ENCODE measurements at regions not wholly inside any gene's neighbourhood (a gene's known extent, or its start where the extent isn't known, plus 50 kb on each side); places are given as distances from the start of the nearest gene placed in this dataset.
"Not testable (repeated sequence)": the region's sequence is repeated elsewhere in the genome, so short reads cannot be mapped to it uniquely, and the experiment has no call there.

DNA sequence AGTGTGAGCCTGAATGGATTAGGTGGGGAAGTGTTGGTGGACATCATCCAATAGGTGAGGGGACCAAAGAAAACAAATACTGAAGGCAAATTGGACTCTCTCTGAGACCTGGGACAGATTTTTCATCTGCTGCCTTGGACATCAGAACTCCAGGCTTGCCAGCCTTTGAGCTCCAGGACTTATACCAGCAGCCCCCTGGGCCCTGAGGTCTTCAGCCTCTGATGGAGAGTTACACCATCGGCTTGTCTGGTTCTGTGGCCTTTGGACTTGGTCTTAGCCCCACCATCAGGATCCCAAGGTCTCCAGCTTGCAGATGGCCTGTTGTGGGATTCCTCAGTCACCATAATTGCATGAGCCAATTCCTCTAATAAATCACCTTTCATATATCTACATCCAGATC, 80.8 kb upstream of the SLC8A3 start:
- no peak for DNase-seq

GRCh38 chr14:70268760-70269159, 80.0 kb upstream of the SLC8A3 start:
- no peak for DNase-seq

GRCh38 chr14:70266157-70266556, 77.4 kb upstream of the SLC8A3 start:
- peak in 1 of 5 experiments; percentile 24 for DNase-seq

- no peak for DNase-seq
Measured at GRCh38 chr14:70265422-70265821, 76.7 kb upstream of the SLC8A3 start.

DNA sequence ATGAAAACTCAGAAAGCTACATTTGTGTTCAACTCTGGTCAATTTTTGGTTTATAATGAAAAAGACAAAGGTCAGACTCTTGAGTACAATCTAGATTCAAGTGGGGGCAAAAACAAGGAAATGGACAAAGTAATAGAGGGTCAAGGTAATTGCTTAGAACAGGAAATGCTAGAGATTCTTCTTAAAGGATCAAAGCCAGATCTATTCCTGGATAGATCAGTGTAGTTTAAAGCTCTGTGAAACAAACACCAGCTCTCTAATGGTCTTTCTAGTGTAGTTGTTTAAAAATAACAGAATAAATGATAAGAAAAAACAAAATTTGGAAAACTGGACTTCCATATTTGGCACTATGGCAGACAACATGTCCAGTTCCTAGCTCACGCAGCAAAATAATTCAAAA, 70.7 kb upstream of the SLC8A3 start:
- no peak for DNase-seq

GRCh38 chr14:70257526-70257925, 68.8 kb upstream of the SLC8A3 start:
- DNase-seq = peak in 1 of 5 experiments; percentile 10

- no peak for DNase-seq
Measured at GRCh38 chr14:70256601-70257000, 67.8 kb upstream of the SLC8A3 start.

DNA sequence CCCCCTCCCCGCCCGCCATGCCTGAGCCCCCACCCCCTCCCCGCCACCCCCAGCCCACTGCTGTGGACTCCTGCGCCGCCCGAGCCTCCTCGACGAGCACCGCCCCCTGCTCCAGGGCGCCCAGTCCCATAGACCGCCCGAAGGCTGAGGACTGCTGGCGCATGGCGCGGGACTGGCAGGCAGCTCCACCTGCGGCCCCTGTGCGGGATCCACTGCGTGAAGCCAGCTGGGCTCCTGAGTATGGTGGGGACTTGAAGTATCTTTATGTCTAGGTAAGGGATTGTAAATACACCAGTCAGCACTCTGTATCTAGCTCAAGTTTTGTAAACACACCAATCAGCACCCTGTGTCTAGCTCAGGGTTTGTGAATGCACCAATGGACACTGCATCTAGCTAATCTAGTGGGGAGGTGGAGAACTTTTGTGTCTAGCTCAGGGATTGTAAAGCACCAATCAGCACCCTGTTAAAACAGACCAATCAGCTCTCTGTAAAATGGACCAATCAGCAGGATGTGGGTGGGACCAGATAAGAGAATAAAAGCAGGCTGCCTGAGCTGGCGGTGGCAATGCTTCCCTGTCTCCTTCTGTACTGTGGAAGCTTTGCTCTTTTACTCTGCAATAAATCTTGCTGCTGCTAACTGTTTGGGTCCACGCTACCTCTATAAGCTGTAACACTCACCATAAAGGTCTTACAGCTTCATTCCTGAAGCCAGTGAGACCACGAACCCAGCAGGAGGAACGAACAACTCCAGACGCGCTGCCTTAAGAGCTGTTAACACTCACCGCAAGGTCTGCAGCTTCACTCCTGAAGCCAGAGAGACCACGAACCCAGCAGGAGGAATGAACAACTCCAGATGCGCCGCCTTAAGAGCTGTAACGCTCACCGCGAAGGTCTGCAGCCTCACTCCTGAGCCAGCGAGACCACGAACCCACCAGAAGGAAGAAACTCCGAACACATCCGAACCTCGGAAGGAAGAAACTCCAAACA, 66.6 kb upstream of the SLC8A3 start:
- peak in 2 of 5 experiments; percentile 9 to 73 for DNase-seq

DNA sequence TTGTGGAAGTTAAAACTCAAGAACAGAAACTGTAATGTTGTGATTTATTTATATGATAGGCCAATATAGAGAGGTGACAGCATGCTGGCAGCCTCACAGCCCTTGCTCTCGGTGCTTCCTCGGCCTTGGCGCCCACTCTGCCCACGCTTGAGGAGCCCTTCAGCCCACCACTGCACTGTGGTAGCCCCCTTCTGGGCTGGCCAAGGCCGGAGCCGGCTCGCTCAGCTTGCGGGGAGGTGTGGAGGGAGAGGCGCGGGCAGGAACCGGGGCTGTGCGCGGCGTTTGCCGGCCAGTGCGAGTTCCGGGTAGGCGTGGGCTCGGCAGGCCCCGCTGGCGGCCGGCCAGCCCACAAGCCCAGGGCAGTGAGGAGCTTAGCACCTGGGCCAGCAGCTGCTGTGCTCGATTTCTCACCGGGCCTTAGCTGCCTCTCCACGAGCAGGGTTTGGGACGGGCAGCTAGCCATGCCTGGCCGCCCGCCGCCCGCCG, 65.8 kb upstream of the SLC8A3 start:
- DNase-seq = peak in 1 of 5 experiments; percentile 10

DNA sequence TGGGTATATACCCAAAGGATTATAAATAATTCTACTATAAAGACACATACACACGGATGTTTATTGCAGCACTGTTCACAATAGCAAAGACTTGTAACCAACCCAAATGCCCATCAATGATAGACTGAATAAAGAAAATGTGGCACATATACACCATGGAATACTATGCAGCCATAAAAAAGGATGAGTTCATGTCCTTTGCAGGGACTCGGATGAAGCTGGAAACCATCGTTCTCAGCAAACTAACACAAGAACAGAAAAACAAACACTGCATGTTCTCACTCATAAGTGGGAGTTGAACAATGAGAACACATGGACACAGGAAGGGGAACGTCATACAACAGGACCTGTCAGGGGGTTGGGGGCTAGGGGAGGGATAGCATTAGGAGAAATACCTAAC, 64.8 kb upstream of the SLC8A3 start:
- DNase-seq = not testable (repeated sequence)

GRCh38 chr14:70245026-70245425, 56.3 kb upstream of the SLC8A3 start:
- no peak for DNase-seq

- no peak for DNase-seq
Measured at GRCh38 chr14:70239802-70240201, 51.1 kb upstream of the SLC8A3 start.

GRCh38 chr14:70238635-70239034, 49.9 kb upstream of the SLC8A3 start:
- not testable (repeated sequence) for DNase-seq
